Activated naive CD4-positive, alpha-beta T cell treated with anti-CD3 and anti-CD28 coated beads, Interleukin-2, amount 50 U/mL, for 72 hours (primary cell): ENCODE measurements at regions not wholly inside any gene's neighbourhood (a gene's known extent, or its start where the extent isn't known, plus 50 kb on each side); places are given as distances from the start of the nearest gene placed in this dataset.
A peak's percentile ranks its signal among the peaks of the same experiment; 100 is the strongest.

Source experiments
- ATAC-seq, 2 donors: fragments of 150-1000 bp; cut with Tn5 transposase; 2 replicates each; pipeline ENCODE4 v1.10.0; 2021; ENCODE audit warnings: mild to moderate bottlenecking in 2 of 2, moderate library complexity in 2 of 2
- DNase-seq, 2 donors: peaks; one replicate each; pipeline ENCODE4 v3.0.0; 2021 to 2022; ENCODE audit warnings: low spot score in 2 of 2
- H3K27ac Mint-ChIP-seq, 2 donors: one replicate each; pipeline ENCODE4 v1.8.0; 2022; ENCODE audit warnings: mild to moderate bottlenecking in 2 of 2, mixed read lengths in 2 of 2
- H3K36me3 Mint-ChIP-seq, 2 donors: one replicate each; pipeline ENCODE4 v1.8.0; 2022; ENCODE audit warnings: mixed read lengths in 2 of 2
- H3K9me3 Mint-ChIP-seq, 2 donors: one replicate each; pipeline ENCODE4 v1.8.0; 2022; ENCODE audit warnings: mixed read lengths in 2 of 2

- DNase-seq: no peak
- no peak overlapping the region for H3K27ac Mint-ChIP-seq
- H3K36me3 Mint-ChIP-seq: no peaks in the 10 kb centered on the region
- no peak for ATAC-seq
- H3K9me3 Mint-ChIP-seq: peaks cover 4 to 5% of the 10 kb centered on the region in 2 donors
These were observed 230.4 kb downstream of the IKZF2 start for GRCh38 chr2:212921061-212921460.

GRCh38 chr2:212919238-212919637 is 232.2 kb downstream of the IKZF2 start:
- ATAC-seq (no peak), DNase-seq (no peak)
- Mint-ChIP-seq H3K27ac (no peak overlapping the region), H3K9me3 (peaks cover 0 to 5% of the 10 kb centered on the region in 2 donors), H3K36me3 (no peaks in the 10 kb centered on the region)

DNA sequence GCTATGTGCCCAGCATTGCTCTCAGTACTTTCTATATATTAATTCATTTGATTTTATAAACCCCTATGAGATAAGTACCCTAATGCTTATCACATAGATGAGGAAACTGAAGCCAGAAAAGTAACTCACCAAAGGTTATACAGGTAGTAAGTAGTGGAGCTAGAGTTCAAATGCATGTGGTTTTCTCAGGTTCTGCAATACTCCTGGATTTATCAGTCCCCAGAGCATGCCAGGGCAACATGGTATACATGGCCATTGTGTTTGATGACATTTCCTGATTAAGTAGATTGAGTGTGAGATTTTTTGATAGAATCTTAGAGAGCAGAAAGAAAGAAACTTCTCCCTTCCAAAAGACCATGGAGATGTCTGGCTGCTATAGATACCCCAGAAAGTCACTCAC is 233.1 kb downstream of the IKZF2 start:
- H3K36me3 Mint-ChIP-seq: no peaks in the 10 kb centered on the region
- no peak for DNase-seq

DNA sequence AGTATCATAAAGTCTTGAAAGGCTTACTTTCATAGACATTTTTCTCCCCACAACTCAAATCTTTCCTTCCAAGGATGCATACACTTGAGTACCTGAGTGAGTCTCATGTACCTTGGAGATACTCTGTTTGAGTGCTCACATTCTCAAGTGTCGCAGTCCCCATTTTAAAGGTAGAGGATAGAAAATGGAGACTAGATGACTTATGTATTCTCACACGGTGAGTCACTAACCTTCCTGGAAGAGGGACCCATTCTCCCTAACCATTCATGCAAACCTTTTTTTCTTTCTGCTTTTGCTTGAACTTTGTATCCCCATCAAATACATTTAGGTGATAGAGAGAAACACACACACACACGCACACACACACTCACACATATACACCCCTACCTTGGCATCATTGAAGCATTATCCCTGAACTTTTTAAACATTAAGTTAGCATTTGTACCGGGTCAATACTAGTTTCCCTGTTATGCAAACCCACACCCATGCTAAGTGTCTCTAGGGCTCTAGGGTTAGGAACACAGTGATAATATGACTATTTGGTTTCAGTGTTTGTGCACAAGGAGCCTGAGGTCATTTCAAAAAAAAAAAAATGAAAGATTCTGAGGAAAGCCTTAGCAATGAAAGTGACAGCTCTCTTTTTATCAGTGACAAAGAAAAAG is 236.2 kb downstream of the IKZF2 start:
- DNase-seq: no peak
- peak; percentile 74 to 86 for ATAC-seq
- no peaks in the 10 kb centered on the region for H3K9me3 Mint-ChIP-seq
- no peaks in the 10 kb centered on the region for H3K36me3 Mint-ChIP-seq
- peak overlapping the region; percentile 14 to 73 for H3K27ac Mint-ChIP-seq

More for the DNA sequence above, 233.1 kb downstream of the IKZF2 start:
- ATAC-seq: no peak
- Mint-ChIP-seq H3K27ac (no peak overlapping the region), H3K9me3 (peaks cover 0 to 5% of the 10 kb centered on the region in 2 donors)

DNA sequence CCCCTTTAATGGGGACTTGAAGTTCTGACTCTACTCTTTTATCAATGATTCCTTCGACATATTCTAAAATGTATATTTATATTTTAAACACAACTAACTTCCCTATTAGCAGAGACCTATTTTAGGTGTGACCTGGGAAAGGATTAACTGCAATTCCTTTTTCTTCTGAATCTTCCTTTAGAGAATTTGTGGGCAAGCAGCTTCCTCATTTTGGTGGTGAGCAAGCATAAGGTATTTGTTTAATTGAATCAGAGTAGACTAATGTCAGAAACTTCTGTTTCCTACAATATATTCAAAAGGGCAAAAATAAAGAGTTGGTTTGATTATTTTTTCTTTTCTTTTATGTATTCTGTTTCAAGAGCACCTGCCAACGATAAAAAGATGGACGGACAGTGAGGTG is 237.0 kb downstream of the IKZF2 start:
- DNase-seq (no peak), ATAC-seq (no peak)
- H3K27ac Mint-ChIP-seq: no peak overlapping the region
- peaks cover 0 to 2% of the 10 kb centered on the region in 2 donors for H3K9me3 Mint-ChIP-seq
- H3K36me3 Mint-ChIP-seq: no peaks in the 10 kb centered on the region

GRCh38 chr2:212913640-212914306 is 237.6 kb downstream of the IKZF2 start:
- DNase-seq: no peak
- ATAC-seq: no peak
- H3K36me3 Mint-ChIP-seq: no peaks in the 10 kb centered on the region
- peaks cover 0 to 3% of the 10 kb centered on the region in 2 donors for H3K9me3 Mint-ChIP-seq
- H3K27ac Mint-ChIP-seq: no peak overlapping the region

DNA sequence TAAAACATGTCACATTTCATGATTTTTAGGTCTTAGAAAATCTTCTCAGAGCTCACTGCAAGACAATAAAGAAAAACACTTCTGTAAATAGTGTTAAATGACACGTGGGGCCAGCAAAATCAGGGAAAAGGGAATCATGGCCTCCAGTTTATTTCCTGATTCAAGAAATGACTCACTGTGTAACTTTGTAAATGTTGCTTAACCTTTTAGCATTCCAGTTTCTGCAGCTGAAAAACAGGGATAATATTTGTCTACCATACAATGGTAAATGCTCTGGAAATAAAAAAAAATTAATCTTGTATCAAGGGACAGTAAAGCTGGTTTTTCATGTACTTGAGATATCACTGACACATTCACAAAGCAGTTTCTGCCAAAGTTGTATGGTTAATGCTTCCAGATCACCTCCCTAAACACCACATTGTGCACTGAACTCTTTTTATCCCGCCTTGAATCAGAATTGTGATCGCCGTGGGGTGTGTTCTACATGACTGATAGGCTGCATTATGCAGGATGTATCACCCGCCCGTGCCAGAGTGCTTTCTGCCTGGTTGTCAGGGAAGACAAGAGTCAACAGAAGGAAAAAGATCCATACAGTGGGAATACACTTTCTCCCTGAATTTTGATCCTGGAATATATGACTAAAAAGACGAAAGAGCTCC is 238.8 kb downstream of the IKZF2 start:
- DNase-seq (no peak), ATAC-seq (no peak)
- no peak overlapping the region for H3K27ac Mint-ChIP-seq
- no peaks in the 10 kb centered on the region for H3K36me3 Mint-ChIP-seq
- H3K9me3 Mint-ChIP-seq: peaks cover 0 to 3% of the 10 kb centered on the region in 2 donors

GRCh38 chr2:212911011-212911410 is 240.4 kb downstream of the IKZF2 start:
- no peaks in the 10 kb centered on the region for H3K36me3 Mint-ChIP-seq
- DNase-seq: no peak
- peaks cover 0 to 3% of the 10 kb centered on the region in 2 donors for H3K9me3 Mint-ChIP-seq
- no peak overlapping the region for H3K27ac Mint-ChIP-seq
- ATAC-seq: peak; percentile 35 to 50

GRCh38 chr2:212908682-212909435 is 242.6 kb downstream of the IKZF2 start:
- Mint-ChIP-seq H3K36me3 (no peaks in the 10 kb centered on the region), H3K9me3 (peaks cover 0 to 3% of the 10 kb centered on the region in 2 donors), H3K27ac (no peak overlapping the region)
- DNase-seq: no peak
- ATAC-seq: no peak

DNA sequence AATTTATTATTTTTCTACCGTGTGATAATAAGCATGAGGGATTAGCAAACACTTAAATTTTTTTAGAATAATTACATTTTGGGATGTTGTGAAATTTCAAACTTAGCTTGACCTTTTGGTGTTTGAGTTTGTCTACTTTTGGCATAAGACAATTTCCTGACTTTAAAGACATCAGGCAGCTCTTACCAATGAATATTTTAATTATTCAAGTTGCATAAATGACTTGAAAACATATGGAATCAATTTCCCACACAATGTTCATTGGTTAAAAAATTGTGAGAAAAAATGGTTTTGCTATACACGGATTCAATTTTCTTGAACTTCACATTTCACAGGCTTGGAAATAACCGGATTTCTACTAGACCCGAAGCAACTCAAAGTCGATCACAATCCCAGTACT is 243.4 kb downstream of the IKZF2 start:
- no peak for DNase-seq
- no peak for ATAC-seq
- Mint-ChIP-seq H3K27ac (no peak overlapping the region), H3K36me3 (no peaks in the 10 kb centered on the region), H3K9me3 (peaks cover 0 to 3% of the 10 kb centered on the region in 2 donors)

DNA sequence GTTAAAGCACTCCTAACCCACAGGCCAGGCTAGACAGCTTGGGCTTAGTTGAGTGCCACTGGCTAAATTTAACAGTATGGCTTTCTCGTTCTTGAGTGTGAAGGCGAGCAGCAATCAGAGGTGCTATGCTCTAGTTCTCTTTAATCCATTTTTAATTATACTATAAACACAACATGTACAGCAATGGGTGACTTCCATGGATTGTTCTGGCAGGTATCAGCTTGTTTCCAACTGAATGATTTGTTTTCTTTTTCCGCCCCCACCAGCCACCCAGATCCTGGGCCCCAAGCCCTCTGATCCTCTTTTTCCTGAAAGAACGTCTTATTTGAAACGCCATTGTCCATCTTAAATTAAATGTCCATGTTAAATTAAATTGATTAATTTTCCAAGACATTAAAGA is 244.8 kb downstream of the IKZF2 start:
- DNase-seq: no peak
- Mint-ChIP-seq H3K36me3 (no peaks in the 10 kb centered on the region), H3K9me3 (peaks cover 0 to 3% of the 10 kb centered on the region in 2 donors), H3K27ac (no peak overlapping the region)
- no peak for ATAC-seq

DNA sequence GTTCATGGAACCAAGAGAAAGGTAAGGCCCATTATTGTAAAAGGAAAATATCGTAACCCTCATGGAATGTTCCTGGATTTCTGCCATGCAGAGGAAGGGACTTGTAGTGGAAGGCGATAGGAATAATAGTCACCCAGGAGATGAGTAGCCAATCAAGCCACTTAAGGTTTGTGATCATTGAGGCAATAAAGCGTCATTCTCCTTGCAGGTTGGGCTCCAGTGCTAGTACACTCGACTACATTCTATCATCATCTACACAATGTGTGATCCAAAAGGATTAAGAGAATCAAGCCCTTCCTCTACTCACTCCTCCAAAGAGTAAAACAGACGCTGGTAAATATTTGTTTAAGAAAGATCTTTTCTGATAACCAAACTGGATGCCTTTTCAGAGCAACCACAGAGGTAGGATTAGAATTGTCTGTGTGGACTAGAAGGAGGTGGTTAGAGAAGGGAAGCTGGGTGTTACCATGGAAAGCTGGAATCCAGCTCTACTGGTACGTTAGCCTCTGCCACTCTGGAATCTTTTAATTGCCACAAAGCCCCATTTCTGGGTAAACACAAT is 245.7 kb downstream of the IKZF2 start:
- H3K27ac Mint-ChIP-seq: no peak overlapping the region

GRCh38 chr2:212904646-212905045 is 246.8 kb downstream of the IKZF2 start:
- DNase-seq (no peak), ATAC-seq (no peak)
- Mint-ChIP-seq H3K9me3 (peaks cover 0 to 3% of the 10 kb centered on the region in 2 donors), H3K36me3 (no peaks in the 10 kb centered on the region), H3K27ac (no peak overlapping the region)

More for the DNA sequence above, 245.7 kb downstream of the IKZF2 start:
- DNase-seq: no peak
- ATAC-seq: no peak
- peaks cover 0 to 3% of the 10 kb centered on the region in 2 donors for H3K9me3 Mint-ChIP-seq
- H3K36me3 Mint-ChIP-seq: no peaks in the 10 kb centered on the region

- no peak for DNase-seq
- no peak for ATAC-seq
- H3K27ac Mint-ChIP-seq: no peak overlapping the region
- no peaks in the 10 kb centered on the region for H3K9me3 Mint-ChIP-seq
- no peaks in the 10 kb centered on the region for H3K36me3 Mint-ChIP-seq
These were observed 248.0 kb downstream of the IKZF2 start for GRCh38 chr2:212903413-212903812.

- Mint-ChIP-seq H3K36me3 (no peaks in the 10 kb centered on the region), H3K9me3 (no peaks in the 10 kb centered on the region), H3K27ac (no peak overlapping the region)
- DNase-seq (no peak), ATAC-seq (no peak)
These were observed 249.0 kb downstream of the IKZF2 start for GRCh38 chr2:212902421-212902820.

DNA sequence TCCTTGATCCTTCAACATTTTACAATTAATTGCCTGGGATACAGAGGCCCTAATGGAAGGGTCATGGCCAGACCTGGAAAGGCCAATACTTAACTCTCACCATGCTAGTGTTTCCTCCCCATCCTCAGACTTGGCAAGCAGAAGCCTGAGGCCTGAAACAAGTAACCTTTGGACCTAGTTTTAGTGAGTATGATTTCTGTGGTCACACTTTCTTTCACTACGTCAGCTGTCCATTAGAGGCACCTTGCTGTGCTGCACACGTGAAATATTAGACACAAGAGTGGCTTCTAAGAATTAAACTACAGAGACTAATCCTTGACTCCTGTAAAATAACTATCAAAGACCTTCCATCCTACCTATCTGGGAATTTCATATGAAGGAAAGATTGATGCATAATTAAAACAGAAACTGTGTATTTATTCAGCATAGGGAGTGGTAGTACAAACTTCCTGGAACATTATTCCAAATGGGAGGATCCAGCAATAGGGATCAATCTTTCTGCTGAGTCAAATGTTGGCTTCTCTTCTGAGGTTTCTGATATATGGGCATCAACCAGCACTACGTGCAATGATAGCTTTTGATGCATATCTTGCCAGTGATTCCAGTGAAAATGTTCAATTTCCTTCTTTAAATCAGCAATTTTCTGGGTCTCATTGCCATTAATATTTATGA is 249.7 kb downstream of the IKZF2 start:
- DNase-seq (no peak), ATAC-seq (no peak)
- H3K9me3 Mint-ChIP-seq: no peaks in the 10 kb centered on the region
- no peaks in the 10 kb centered on the region for H3K36me3 Mint-ChIP-seq
- H3K27ac Mint-ChIP-seq: no peak overlapping the region
